ENCODE measurements at regions not wholly inside any gene's neighbourhood (a gene's known extent, or its start where the extent isn't known, plus 50 kb on each side); places are given as distances from the start of the nearest gene placed in this dataset.

GRCh38 chr2:183666031-183666430, 541.8 kb downstream of the NUP35 start:
- TF ChIP-seq CTCF (IDR thresholded peaks at IDR 0.05) (no peak), POLR2A (IDR thresholded peaks at IDR 0.05) (no peak)

Data from thyroid gland (tissue), 4 donors.